Transverse colon (tissue), 4 donors: ENCODE measurements at regions not wholly inside any gene's neighbourhood (a gene's known extent, or its start where the extent isn't known, plus 50 kb on each side); places are given as distances from the start of the nearest gene placed in this dataset.
"Not testable (repeated sequence)": the region's sequence is repeated elsewhere in the genome, so short reads cannot be mapped to it uniquely, and the experiment has no call there.

ENCODE experiments used
- CTCF ChIP-seq, 5 experiments: fragments of 200-600 bp in 3 of 5; fragments of 450-650 bp in 2 of 5; sonication (generic) in 3 of 5; IDR thresholded peaks; 1 replicate in 2 of 5; 2 replicates in 3 of 5; pipeline ENCODE4 v1.5.1; 2016 to 2017; ENCODE audit warnings: antibody characterized with exemption in 5 of 5, inconsistent platforms in 3 of 5, mild to moderate bottlenecking in 2 of 5, moderate library complexity in 1 of 5
- POLR2A ChIP-seq: fragments of 450-650 bp; IDR thresholded peaks from one replicate; pipeline ENCODE4 v1.6.1; 2016; ENCODE audit warnings: antibody characterized with exemption, mild to moderate bottlenecking, moderate library complexity
- POLR2AphosphoS5 ChIP-seq, 3 donors: sonication (generic); formaldehyde crosslinking; IDR thresholded peaks; one replicate each; pipeline ENCODE4 v1.6.1; 2016; ENCODE audit warnings: antibody characterized with exemption in 3 of 3

- not testable (repeated sequence) for TF ChIP-seq POLR2A; POLR2AphosphoS5 (IDR thresholded peaks at IDR 0.05); CTCF (IDR thresholded peaks at IDR 0.05)
Observed at GRCh38 chr12:131541512-131541911, 169.4 kb upstream of the SFSWAP start.
